ENCODE measurements at regions not wholly inside any gene's neighbourhood (a gene's known extent, or its start where the extent isn't known, plus 50 kb on each side); places are given as distances from the start of the nearest gene placed in this dataset.

GRCh38 chr4:177802661-177803060, 360.4 kb upstream of the AGA start:
- no peak for DNase-seq

GRCh38 chr4:177803151-177803550, 360.9 kb upstream of the AGA start:
- DNase-seq, result no peak

- DNase-seq, result no peak
Observed at GRCh38 chr4:177809791-177810190, 367.6 kb upstream of the AGA start.

GRCh38 chr4:177810220-177810619, 368.0 kb upstream of the AGA start:
- DNase-seq, result no peak

GRCh38 chr4:177818392-177818791, 376.2 kb upstream of the AGA start:
- DNase-seq, result peak; percentile 6

GRCh38 chr4:177826973-177827372, 384.7 kb upstream of the AGA start:
- DNase-seq, result no peak

GRCh38 chr4:177841258-177841657, 399.0 kb upstream of the AGA start:
- no peak for DNase-seq

GRCh38 chr4:177853229-177853628, 411.0 kb upstream of the AGA start:
- DNase-seq, result no peak

GRCh38 chr4:177855507-177856197, 413.4 kb upstream of the AGA start:
- no peak for DNase-seq

- DNase-seq, result no peak
Observed at GRCh38 chr4:177860171-177860570, 417.9 kb upstream of the AGA start.

- no peak for DNase-seq
Observed at GRCh38 chr4:177861551-177862094, 419.4 kb upstream of the AGA start.

GRCh38 chr4:177862541-177863176, 420.4 kb upstream of the AGA start:
- no peak for DNase-seq

GRCh38 chr4:177879851-177880250, 437.6 kb upstream of the AGA start:
- DNase-seq, result no peak

- no peak for DNase-seq
Observed at GRCh38 chr4:177895136-177895535, 452.9 kb upstream of the AGA start.

- no peak for DNase-seq
Observed at GRCh38 chr4:177901786-177902185, 459.5 kb upstream of the AGA start.

GRCh38 chr4:177902386-177902785, 460.1 kb upstream of the AGA start:
- DNase-seq, result no peak

GRCh38 chr4:177907736-177908424, 465.6 kb upstream of the AGA start:
- no peak for DNase-seq

- DNase-seq, result no peak
Observed at GRCh38 chr4:177921715-177922114, 479.5 kb upstream of the AGA start.

GRCh38 chr4:177923888-177924287, 481.7 kb upstream of the AGA start:
- no peak for DNase-seq

- DNase-seq, result no peak
Observed at GRCh38 chr4:177937041-177937440, 494.8 kb upstream of the AGA start.

GRCh38 chr4:177938226-177938625, 496.0 kb upstream of the AGA start:
- DNase-seq, result no peak

GRCh38 chr4:177945268-177945667, 503.0 kb upstream of the AGA start:
- no peak for DNase-seq

GRCh38 chr4:177947607-177948006, 505.4 kb upstream of the AGA start:
- no peak for DNase-seq

- DNase-seq, result no peak
Observed at GRCh38 chr4:177948853-177949252, 506.6 kb upstream of the AGA start.
